ENCODE measurements at regions not wholly inside any gene's neighbourhood (a gene's known extent, or its start where the extent isn't known, plus 50 kb on each side); places are given as distances from the start of the nearest gene placed in this dataset.

DNA sequence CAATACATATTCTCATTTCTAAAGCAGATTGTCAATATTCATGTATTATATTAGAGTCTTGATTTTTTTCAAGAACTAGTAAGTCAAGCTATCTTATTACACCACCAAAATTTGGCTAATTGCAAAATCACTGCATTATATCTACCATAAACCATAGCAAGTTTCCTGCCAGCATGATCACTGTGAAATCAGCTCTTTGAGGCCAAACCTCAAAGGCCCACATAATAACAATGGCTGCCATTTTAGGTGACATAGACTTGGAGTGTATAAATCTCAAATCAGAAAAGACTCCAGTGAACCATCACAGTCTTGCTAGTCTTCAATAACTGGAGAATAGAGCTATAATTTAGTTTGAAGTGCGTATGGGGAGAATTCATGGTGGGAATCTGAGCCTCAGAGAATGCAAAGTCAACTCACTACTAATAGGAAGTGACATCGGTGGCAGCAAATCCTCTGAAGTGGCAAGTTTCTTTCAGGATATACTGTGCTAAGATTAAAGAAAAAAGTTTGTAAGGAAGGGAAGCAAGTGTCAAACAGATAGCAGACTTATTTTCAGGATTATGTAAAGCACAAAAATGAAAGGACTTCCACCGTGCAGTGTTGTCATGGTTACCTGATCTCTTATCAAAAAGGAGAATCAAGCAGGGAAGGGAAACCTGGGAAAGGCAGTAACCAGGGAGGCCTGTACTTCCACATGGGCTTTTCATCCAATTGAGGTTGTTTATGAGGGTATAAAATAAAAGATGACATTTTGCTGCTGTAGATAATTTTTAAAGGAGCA lies 117.4 kb upstream of the FNDC3A start:
- H3K79me2 ChIP-seq (ENCODE audit: insufficient read depth, low read length), result no peaks in the 10 kb centered on the region
- H3K27ac ChIP-seq (ENCODE audit: extremely low read length, insufficient read depth, low read length), result no peak overlapping the region
- POLR2A ChIA-PET, result no interaction called here
- H4K20me1 ChIP-seq (ENCODE audit: insufficient read depth, low read length), result no peaks in the 10 kb centered on the region
- DNase-seq (ENCODE audit: low spot score) (no peak), ATAC-seq (no peak), FAIRE-seq (no peak)
- no peak overlapping the region for H2AFZ ChIP-seq (ENCODE audit: low read length)
- no peaks in the 10 kb centered on the region for H3K9me3 ChIP-seq (ENCODE audit: low read length)
- CTCF ChIA-PET (ENCODE audit: low intra/inter-chr PET ratio, low total read pairs), result no interaction called here
- no peaks in the 10 kb centered on the region for H3K4me1 ChIP-seq (ENCODE audit: insufficient read depth, low read length)
- TF ChIP-seq RFX1 (IDR thresholded peaks at IDR 0.05) (peak; percentile 40; the same call in 1 of the 2 replicates), ZNF24 (IDR thresholded peaks at IDR 0.05) (no peak)
- no peak overlapping the region for H3K9ac ChIP-seq (ENCODE audit: insufficient read depth, low read depth, low read length)
- no TSS peak for BruUV-seq (replicated peaks)
- H3K4me2 ChIP-seq (ENCODE audit: low read depth, low read length), result no peak overlapping the region
- 35% methylated on average over 3 of the region's 3 CpGs for WGBS (ENCODE audit: low lambda C conversion rate)
- intact Hi-C loops (cut with micrococcal nuclease; ENCODE audit: unreplicated experiment), result no loop called here
- in situ Hi-C loops (cut with HindIII; ENCODE audit: extremely low pct_ligation_motif_present, low pct_unique_long_range_greater_than_20kb), result no loop called here
- H3K36me3 ChIP-seq (replicated peaks in 1 of 2; ENCODE audit: control insufficient read depth in 1 of 2, insufficient read depth in 2 of 2, low read length in 2 of 2), result no peaks in the 10 kb centered on the region
- no peak overlapping the region for H3K4me3 ChIP-seq (replicated peaks in 1 of 3; ENCODE audit: insufficient read depth in 1 of 3, low read depth in 2 of 3, low read length in 3 of 3)
- no peaks in the 10 kb centered on the region; a peak in 1 of 5 replicates for H3K27me3 ChIP-seq (ENCODE audit: control insufficient read depth in 1 of 2, insufficient read depth in 2 of 2, low read length in 2 of 2)

GRCh38 chr13:48859272-48860105 lies 116.2 kb upstream of the FNDC3A start:
- FAIRE-seq, result no peak
- in situ Hi-C loops (cut with HindIII; ENCODE audit: extremely low pct_ligation_motif_present, low pct_unique_long_range_greater_than_20kb), result no loop called here
- no peak overlapping the region for H2AFZ ChIP-seq (ENCODE audit: low read length)
- no peak for DNase-seq (ENCODE audit: low spot score)
- H3K4me2 ChIP-seq (ENCODE audit: low read depth, low read length), result no peak overlapping the region
- TF ChIP-seq HMGA1 (CRISPR knock-in tag; conservative IDR thresholded peaks at IDR 0.05) (no peak), CENPX (CRISPR knock-in tag; IDR thresholded peaks at IDR 0.05) (no peak)
- POLR2A ChIA-PET, result no interaction called here
- H3K9me3 ChIP-seq (ENCODE audit: low read length), result no peaks in the 10 kb centered on the region
- H3K79me2 ChIP-seq (ENCODE audit: insufficient read depth, low read length), result no peaks in the 10 kb centered on the region
- no peaks in the 10 kb centered on the region for H3K4me1 ChIP-seq (ENCODE audit: insufficient read depth, low read length)
- no peak overlapping the region for H3K27ac ChIP-seq (ENCODE audit: extremely low read length, insufficient read depth, low read length)
- intact Hi-C loops (cut with micrococcal nuclease; ENCODE audit: unreplicated experiment), result no loop called here
- H3K36me3 ChIP-seq (replicated peaks in 1 of 2; ENCODE audit: control insufficient read depth in 1 of 2, insufficient read depth in 2 of 2, low read length in 2 of 2), result no peaks in the 10 kb centered on the region
- no peak overlapping the region for H3K4me3 ChIP-seq (replicated peaks in 1 of 3; ENCODE audit: insufficient read depth in 1 of 3, low read depth in 2 of 3, low read length in 3 of 3)
- no TSS peak for BruUV-seq (replicated peaks)
- H3K9ac ChIP-seq (ENCODE audit: insufficient read depth, low read depth, low read length), result no peak overlapping the region
- H3K27me3 ChIP-seq (ENCODE audit: control insufficient read depth in 1 of 2, insufficient read depth in 2 of 2, low read length in 2 of 2), result no peaks in the 10 kb centered on the region; a peak in 2 of 5 replicates
- H4K20me1 ChIP-seq (ENCODE audit: insufficient read depth, low read length), result no peaks in the 10 kb centered on the region
- CTCF ChIA-PET (ENCODE audit: low intra/inter-chr PET ratio, low total read pairs), result no interaction called here
- WGBS (ENCODE audit: low lambda C conversion rate), result 60% methylated on average over 3 of the region's 3 CpGs
- no peak for ATAC-seq

Measured in HepG2 (cell line).